Breast epithelium (tissue), 4 donors: ENCODE measurements at regions not wholly inside any gene's neighbourhood (a gene's known extent, or its start where the extent isn't known, plus 50 kb on each side); places are given as distances from the start of the nearest gene placed in this dataset.

Experiments
- DNase-seq, 2 donors: peaks; one replicate each; pipeline ENCODE4 v3.0.0-alpha.2; 2019; ENCODE audit warnings: low spot score in 2 of 2
- H3K27ac ChIP-seq, 2 donors: fragments of 200-600 bp; sonication (generic) in 1 of 2; one replicate each; pipeline ENCODE4 v1.5.1; 2016 to 2019; ENCODE audit warnings: mild to moderate bottlenecking in 1 of 2
- H3K27me3 ChIP-seq, 2 donors: fragments of 200-600 bp; sonication (generic) in 1 of 2; one replicate each; pipeline versions ENCODE4 v1.5.1 to v1.6.0; 2017 to 2019; ENCODE audit warnings: control low read depth in 1 of 2, mild to moderate bottlenecking in 1 of 2
- H3K36me3 ChIP-seq: fragments of 200-600 bp; one replicate; pipeline ENCODE4 v1.5.1; 2019
- H3K4me1 ChIP-seq, 2 donors: fragments of 200-600 bp; sonication (generic); one replicate each; pipeline ENCODE4 v1.5.1; 2016 to 2019; ENCODE audit warnings: control low read depth in 1 of 2
- H3K4me3 ChIP-seq, 3 donors: fragments of 200-600 bp; sonication (generic); 1 replicate in 2 of 3; 2 replicates in 1 of 3; pipeline ENCODE4 v1.5.1; 2016 to 2019; ENCODE audit warnings: mild to moderate bottlenecking in 3 of 3, moderate library complexity in 2 of 3
- H3K9me3 ChIP-seq, 2 donors: fragments of 200-600 bp; sonication (generic) in 1 of 2; one replicate each; pipeline ENCODE4 v1.5.1; 2016 to 2019; ENCODE audit warnings: control low read depth in 1 of 2
- CTCF ChIP-seq, 3 donors: fragments of 450-650 bp; IDR thresholded peaks; one replicate each; pipeline ENCODE4 v1.5.1; 2016 to 2017; ENCODE audit warnings: antibody characterized with exemption in 3 of 3, mild to moderate bottlenecking in 3 of 3, moderate library complexity in 3 of 3
- POLR2A ChIP-seq: fragments of 450-650 bp; IDR thresholded peaks from one replicate; pipeline ENCODE4 v1.6.1; 2016; ENCODE audit warnings: antibody characterized with exemption, mild to moderate bottlenecking, moderate library complexity
- POLR2AphosphoS5 ChIP-seq, 3 donors: sonication (generic); formaldehyde crosslinking; IDR thresholded peaks; one replicate each; pipeline ENCODE4 v1.6.1; 2017; ENCODE audit warnings: antibody characterized with exemption in 3 of 3
- intact Hi-C: fragments of 100-400 bp; cut with DNase I; formaldehyde crosslinking; loops from one replicate; pipeline ENCODE4 v1.15.1; 2023; ENCODE audit warnings: low total_unique reads

DNA sequence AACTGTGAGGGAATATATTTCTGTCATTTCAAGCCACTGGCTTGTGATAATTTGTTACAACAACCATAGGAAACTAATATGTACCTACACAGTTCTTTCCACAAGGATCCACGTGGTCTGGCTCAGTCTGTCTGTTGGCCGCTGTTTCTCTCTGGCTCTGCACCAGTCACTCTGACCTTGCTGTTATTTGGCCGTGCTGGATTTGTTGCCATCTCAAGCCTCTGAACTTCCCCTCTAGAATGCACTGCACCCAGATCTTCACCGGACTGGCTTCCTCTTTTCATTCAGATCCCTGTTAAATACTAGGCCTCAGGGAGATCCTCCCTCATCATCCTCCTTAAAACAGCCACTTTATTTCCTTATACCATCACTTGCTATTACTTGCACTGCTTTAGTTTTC is 446.8 kb downstream of the TFAP2B start:
- no peaks in the 10 kb centered on the region for H3K36me3 ChIP-seq
- H3K4me1 ChIP-seq: no peaks in the 10 kb centered on the region
- no peak for DNase-seq
- no peak for TF ChIP-seq POLR2AphosphoS5 (IDR thresholded peaks at IDR 0.05)
- no peak for TF ChIP-seq POLR2A
- no peak for TF ChIP-seq CTCF (IDR thresholded peaks at IDR 0.05)
- H3K4me3 ChIP-seq: no peak overlapping the region
- intact Hi-C loops: no loop called here
- H3K27ac ChIP-seq: no peak overlapping the region
- H3K27me3 ChIP-seq: no peaks in the 10 kb centered on the region
- no peaks in the 10 kb centered on the region for H3K9me3 ChIP-seq

GRCh38 chr6:51266604-51267003 is 447.9 kb downstream of the TFAP2B start:
- H3K4me3 ChIP-seq: no peak overlapping the region
- intact Hi-C loops: no loop called here
- no peaks in the 10 kb centered on the region for H3K36me3 ChIP-seq
- H3K4me1 ChIP-seq: no peaks in the 10 kb centered on the region
- TF ChIP-seq POLR2A: no peak
- TF ChIP-seq POLR2AphosphoS5 (IDR thresholded peaks at IDR 0.05): no peak
- no peak for TF ChIP-seq CTCF (IDR thresholded peaks at IDR 0.05)
- H3K9me3 ChIP-seq: no peaks in the 10 kb centered on the region
- no peaks in the 10 kb centered on the region for H3K27me3 ChIP-seq
- H3K27ac ChIP-seq: no peak overlapping the region
- DNase-seq: no peak

- intact Hi-C loops: no loop called here
- Histone ChIP-seq H3K4me1 (no peaks in the 10 kb centered on the region), H3K9me3 (no peaks in the 10 kb centered on the region), H3K4me3 (no peak overlapping the region), H3K27ac (no peak overlapping the region), H3K27me3 (no peaks in the 10 kb centered on the region), H3K36me3 (no peaks in the 10 kb centered on the region)
- no peak for DNase-seq
- TF ChIP-seq POLR2A: no peak
- TF ChIP-seq POLR2AphosphoS5 (IDR thresholded peaks at IDR 0.05): no peak
- no peak for TF ChIP-seq CTCF (IDR thresholded peaks at IDR 0.05)
Measured at GRCh38 chr6:51268666-51269065, 450.0 kb downstream of the TFAP2B start.

GRCh38 chr6:51269876-51270275 is 451.2 kb downstream of the TFAP2B start:
- DNase-seq: no peak
- Histone ChIP-seq H3K9me3 (no peaks in the 10 kb centered on the region), H3K27me3 (no peaks in the 10 kb centered on the region), H3K4me3 (no peak overlapping the region), H3K36me3 (no peaks in the 10 kb centered on the region), H3K27ac (no peak overlapping the region), H3K4me1 (no peaks in the 10 kb centered on the region)
- TF ChIP-seq POLR2A: no peak
- no peak for TF ChIP-seq CTCF (IDR thresholded peaks at IDR 0.05)
- no peak for TF ChIP-seq POLR2AphosphoS5 (IDR thresholded peaks at IDR 0.05)
- intact Hi-C loops: no loop called here

DNA sequence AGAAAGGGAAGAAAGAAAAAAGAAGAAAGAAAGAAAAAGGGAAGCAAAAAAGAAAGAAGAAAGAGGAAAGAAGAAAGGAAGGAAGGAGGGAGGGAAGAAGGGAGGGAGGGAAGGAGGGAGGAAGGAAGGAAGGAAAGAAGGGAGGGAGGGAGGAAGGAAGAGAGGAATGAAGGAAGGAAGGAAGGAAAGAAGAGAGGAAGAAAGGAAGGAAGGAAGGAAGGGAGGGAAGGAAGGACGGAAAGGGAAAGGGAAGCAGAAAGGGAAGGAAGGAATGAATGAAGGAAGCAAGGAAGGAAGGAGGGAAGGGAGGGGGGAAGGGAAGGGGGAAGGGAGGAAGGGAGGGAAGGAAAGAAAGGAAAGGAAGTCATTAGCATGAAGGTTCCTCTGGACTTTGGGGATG is 452.9 kb downstream of the TFAP2B start:
- Histone ChIP-seq H3K4me1 (no peaks in the 10 kb centered on the region), H3K27ac (no peak overlapping the region), H3K36me3 (no peaks in the 10 kb centered on the region), H3K9me3 (no peaks in the 10 kb centered on the region), H3K27me3 (no peaks in the 10 kb centered on the region), H3K4me3 (no peak overlapping the region)
- intact Hi-C loops: no loop called here
- DNase-seq: no peak
- TF ChIP-seq CTCF (IDR thresholded peaks at IDR 0.05) (no peak), POLR2AphosphoS5 (IDR thresholded peaks at IDR 0.05) (no peak), POLR2A (no peak)
